GM23338 (cell line): ENCODE measurements at regions not wholly inside any gene's neighbourhood (a gene's known extent, or its start where the extent isn't known, plus 50 kb on each side); places are given as distances from the start of the nearest gene placed in this dataset.

Experiments
- ATAC-seq: fragments of 200-7000 bp; cut with Tn5 transposase; 3 replicates; pipeline ENCODE4 v1.9.1; 2020
- DNase-seq: peaks from one replicate; pipeline ENCODE4 v3.0.0-alpha.2; 2015; ENCODE audit warnings: low spot score
- H2AFZ ChIP-seq: fragments of 200-600 bp; sonication (generic); 2 replicates; pipeline ENCODE4 v1.8.0; 2016; ENCODE audit warnings: antibody characterized with exemption, mild to moderate bottlenecking, moderate library complexity
- H3F3A ChIP-seq: fragments of 200-600 bp; sonication (generic); replicated peaks from 2 replicates; pipeline ENCODE4 v1.8.0; 2017; ENCODE audit warnings: antibody characterized with exemption, mixed run types, low read depth
- H3K27ac ChIP-seq: fragments of 200-600 bp; sonication (generic); 2 replicates; pipeline ENCODE4 v1.6.1; 2016; ENCODE audit warnings: low read depth
- H3K27me3 ChIP-seq: fragments of 200-600 bp; sonication (generic); 2 replicates; pipeline ENCODE4 v1.8.0; 2016; ENCODE audit warnings: mild to moderate bottlenecking, mixed run types, moderate library complexity; ENCODE audit not compliant: insufficient read depth
- H3K36me3 ChIP-seq: fragments of 200-600 bp; sonication (generic); 2 replicates; pipeline ENCODE4 v1.8.0; 2016; ENCODE audit warnings: mild to moderate bottlenecking; ENCODE audit not compliant: insufficient read depth
- H3K4me1 ChIP-seq: fragments of 200-600 bp; sonication (generic); 2 replicates; pipeline ENCODE4 v1.8.0; 2016; ENCODE audit warnings: mild to moderate bottlenecking, moderate library complexity; ENCODE audit not compliant: insufficient read depth
- H3K4me2 ChIP-seq: fragments of 200-600 bp; sonication (generic); 2 replicates; pipeline ENCODE4 v1.7.1; 2017; ENCODE audit warnings: mixed run types
- H3K4me3 ChIP-seq: fragments of 200-600 bp; sonication (generic); 2 replicates; pipeline ENCODE4 v1.6.1; 2016; ENCODE audit warnings: mixed run types
- H3K79me2 ChIP-seq: fragments of 200-600 bp; sonication (generic); replicated peaks from 2 replicates; pipeline ENCODE4 v1.8.0; 2017; ENCODE audit warnings: mild to moderate bottlenecking; ENCODE audit not compliant: insufficient read depth
- H3K9me2 ChIP-seq: fragments of 200-600 bp; sonication (generic); 2 replicates; pipeline ENCODE4 v1.8.0; 2017; ENCODE audit not compliant: insufficient read depth
- H4K20me1 ChIP-seq: fragments of 200-600 bp; sonication (generic); replicated peaks from 2 replicates; pipeline ENCODE4 v1.8.0; 2017; ENCODE audit warnings: mild to moderate bottlenecking; ENCODE audit not compliant: insufficient read depth
- H3K27ac Mint-ChIP-seq: 2 replicates; pipeline ENCODE4 v1.8.0; 2020; ENCODE audit warnings: inconsistent platforms, mild to moderate bottlenecking, moderate library complexity, mixed read lengths
- H3K27me3 Mint-ChIP-seq: 3 replicates; pipeline ENCODE4 v1.8.0; 2022; ENCODE audit warnings: low read depth, mild to moderate bottlenecking, moderate library complexity, mixed read lengths, inconsistent platforms; ENCODE audit not compliant: insufficient read depth, poor library complexity
- H3K36me3 Mint-ChIP-seq: 3 replicates; pipeline ENCODE4 v1.8.0; 2021; ENCODE audit warnings: low read depth, mild to moderate bottlenecking, inconsistent platforms, moderate library complexity, mixed read lengths
- H3K4me1 Mint-ChIP-seq: 3 replicates; pipeline ENCODE4 v1.8.0; 2020; ENCODE audit warnings: mild to moderate bottlenecking, inconsistent platforms, mixed read lengths
- H3K4me3 Mint-ChIP-seq: 3 replicates; pipeline ENCODE4 v1.8.0; 2021; ENCODE audit warnings: moderate library complexity, mild to moderate bottlenecking, inconsistent platforms, mixed read lengths
- H3K9me3 Mint-ChIP-seq: 3 replicates; pipeline ENCODE4 v1.8.0; 2020; ENCODE audit warnings: moderate library complexity, mild to moderate bottlenecking, inconsistent platforms, mixed read lengths
- CREB1 ChIP-seq: fragments of 250-450 bp; sonication (Bioruptor Pico); IDR thresholded peaks from 2 replicates; pipeline ENCODE4 v1.5.0; 2020; ENCODE audit warnings: low read depth, mild to moderate bottlenecking, moderate library complexity
- ETS1 ChIP-seq: IDR thresholded peaks from 2 replicates; pipeline ENCODE4 v1.6.1; 2016; ENCODE audit warnings: antibody characterized with exemption
- EZH2 ChIP-seq: fragments of 200-600 bp; sonication (generic); IDR thresholded peaks from one replicate; pipeline ENCODE4 v1.8.0; 2017; ENCODE audit warnings: antibody characterized with exemption, mild to moderate bottlenecking, low read depth; ENCODE audit not compliant: unreplicated experiment
- EZH2phosphoT487 ChIP-seq: fragments of 200-600 bp; sonication (generic); IDR thresholded peaks from one replicate; pipeline ENCODE4 v1.8.1; 2018; ENCODE audit warnings: antibody characterized with exemption; ENCODE audit not compliant: unreplicated experiment
- JUNB ChIP-seq: IDR thresholded peaks from one replicate; pipeline ENCODE4 v1.6.1; 2016; ENCODE audit warnings: antibody characterized with exemption; ENCODE audit not compliant: unreplicated experiment
- ZNF331 ChIP-seq: fragments of 250-450 bp; sonication (Bioruptor Pico); IDR thresholded peaks from 2 replicates; pipeline ENCODE4 v1.5.0; 2020; ENCODE audit warnings: low read depth, mild to moderate bottlenecking, moderate library complexity
- TF ChIP-seq, protein P1 (sequence below): fragments of 250-450 bp; sonication (Bioruptor Pico); IDR thresholded peaks from 2 replicates; pipeline ENCODE4 v1.5.0; 2020; ENCODE audit warnings: mild to moderate bottlenecking, moderate library complexity

DNA sequence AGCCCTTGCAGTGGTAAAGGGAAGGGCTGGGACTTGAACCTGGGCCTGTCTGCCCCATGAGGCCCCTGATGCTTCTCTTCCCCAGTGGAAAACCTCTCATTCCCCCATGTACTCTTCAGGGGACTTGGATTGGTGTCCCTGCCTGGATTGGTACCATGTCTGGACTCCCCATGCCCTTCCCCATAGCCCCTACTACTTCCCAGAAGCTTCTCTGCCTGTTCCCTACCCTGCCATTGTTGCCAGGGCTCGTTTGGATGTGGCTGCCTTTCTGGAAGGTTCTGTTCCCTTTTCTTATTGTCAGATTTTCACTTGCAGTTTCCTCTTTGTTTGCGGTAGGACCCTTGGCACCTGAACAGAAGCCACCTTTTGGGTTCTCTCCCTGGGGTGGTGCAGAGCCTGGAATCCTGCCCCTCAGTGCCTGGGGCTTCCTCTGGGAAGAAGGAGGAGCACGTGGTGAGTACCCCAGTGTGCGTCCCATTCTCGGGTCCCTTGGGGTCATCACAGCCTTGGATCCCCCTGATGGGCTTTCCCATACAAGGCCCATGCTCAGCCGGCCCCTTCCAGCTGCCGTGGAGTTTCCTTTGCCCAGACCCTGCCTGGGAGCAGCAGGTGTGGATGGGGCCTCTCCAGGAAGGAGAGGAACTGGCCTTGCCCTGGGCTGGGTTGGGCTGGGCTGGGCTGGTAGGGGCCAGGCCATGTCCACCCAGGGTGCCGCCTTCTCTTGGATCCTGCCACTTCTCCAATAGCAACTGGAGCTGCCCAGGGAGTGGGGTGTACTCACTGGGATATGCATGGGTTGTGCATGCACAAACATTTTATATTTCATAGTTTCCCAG, 281.1 kb downstream of the PTPRU start (continued):
- TF ChIP-seq ETS1 = no peak
- TF ChIP-seq, protein P1, sequence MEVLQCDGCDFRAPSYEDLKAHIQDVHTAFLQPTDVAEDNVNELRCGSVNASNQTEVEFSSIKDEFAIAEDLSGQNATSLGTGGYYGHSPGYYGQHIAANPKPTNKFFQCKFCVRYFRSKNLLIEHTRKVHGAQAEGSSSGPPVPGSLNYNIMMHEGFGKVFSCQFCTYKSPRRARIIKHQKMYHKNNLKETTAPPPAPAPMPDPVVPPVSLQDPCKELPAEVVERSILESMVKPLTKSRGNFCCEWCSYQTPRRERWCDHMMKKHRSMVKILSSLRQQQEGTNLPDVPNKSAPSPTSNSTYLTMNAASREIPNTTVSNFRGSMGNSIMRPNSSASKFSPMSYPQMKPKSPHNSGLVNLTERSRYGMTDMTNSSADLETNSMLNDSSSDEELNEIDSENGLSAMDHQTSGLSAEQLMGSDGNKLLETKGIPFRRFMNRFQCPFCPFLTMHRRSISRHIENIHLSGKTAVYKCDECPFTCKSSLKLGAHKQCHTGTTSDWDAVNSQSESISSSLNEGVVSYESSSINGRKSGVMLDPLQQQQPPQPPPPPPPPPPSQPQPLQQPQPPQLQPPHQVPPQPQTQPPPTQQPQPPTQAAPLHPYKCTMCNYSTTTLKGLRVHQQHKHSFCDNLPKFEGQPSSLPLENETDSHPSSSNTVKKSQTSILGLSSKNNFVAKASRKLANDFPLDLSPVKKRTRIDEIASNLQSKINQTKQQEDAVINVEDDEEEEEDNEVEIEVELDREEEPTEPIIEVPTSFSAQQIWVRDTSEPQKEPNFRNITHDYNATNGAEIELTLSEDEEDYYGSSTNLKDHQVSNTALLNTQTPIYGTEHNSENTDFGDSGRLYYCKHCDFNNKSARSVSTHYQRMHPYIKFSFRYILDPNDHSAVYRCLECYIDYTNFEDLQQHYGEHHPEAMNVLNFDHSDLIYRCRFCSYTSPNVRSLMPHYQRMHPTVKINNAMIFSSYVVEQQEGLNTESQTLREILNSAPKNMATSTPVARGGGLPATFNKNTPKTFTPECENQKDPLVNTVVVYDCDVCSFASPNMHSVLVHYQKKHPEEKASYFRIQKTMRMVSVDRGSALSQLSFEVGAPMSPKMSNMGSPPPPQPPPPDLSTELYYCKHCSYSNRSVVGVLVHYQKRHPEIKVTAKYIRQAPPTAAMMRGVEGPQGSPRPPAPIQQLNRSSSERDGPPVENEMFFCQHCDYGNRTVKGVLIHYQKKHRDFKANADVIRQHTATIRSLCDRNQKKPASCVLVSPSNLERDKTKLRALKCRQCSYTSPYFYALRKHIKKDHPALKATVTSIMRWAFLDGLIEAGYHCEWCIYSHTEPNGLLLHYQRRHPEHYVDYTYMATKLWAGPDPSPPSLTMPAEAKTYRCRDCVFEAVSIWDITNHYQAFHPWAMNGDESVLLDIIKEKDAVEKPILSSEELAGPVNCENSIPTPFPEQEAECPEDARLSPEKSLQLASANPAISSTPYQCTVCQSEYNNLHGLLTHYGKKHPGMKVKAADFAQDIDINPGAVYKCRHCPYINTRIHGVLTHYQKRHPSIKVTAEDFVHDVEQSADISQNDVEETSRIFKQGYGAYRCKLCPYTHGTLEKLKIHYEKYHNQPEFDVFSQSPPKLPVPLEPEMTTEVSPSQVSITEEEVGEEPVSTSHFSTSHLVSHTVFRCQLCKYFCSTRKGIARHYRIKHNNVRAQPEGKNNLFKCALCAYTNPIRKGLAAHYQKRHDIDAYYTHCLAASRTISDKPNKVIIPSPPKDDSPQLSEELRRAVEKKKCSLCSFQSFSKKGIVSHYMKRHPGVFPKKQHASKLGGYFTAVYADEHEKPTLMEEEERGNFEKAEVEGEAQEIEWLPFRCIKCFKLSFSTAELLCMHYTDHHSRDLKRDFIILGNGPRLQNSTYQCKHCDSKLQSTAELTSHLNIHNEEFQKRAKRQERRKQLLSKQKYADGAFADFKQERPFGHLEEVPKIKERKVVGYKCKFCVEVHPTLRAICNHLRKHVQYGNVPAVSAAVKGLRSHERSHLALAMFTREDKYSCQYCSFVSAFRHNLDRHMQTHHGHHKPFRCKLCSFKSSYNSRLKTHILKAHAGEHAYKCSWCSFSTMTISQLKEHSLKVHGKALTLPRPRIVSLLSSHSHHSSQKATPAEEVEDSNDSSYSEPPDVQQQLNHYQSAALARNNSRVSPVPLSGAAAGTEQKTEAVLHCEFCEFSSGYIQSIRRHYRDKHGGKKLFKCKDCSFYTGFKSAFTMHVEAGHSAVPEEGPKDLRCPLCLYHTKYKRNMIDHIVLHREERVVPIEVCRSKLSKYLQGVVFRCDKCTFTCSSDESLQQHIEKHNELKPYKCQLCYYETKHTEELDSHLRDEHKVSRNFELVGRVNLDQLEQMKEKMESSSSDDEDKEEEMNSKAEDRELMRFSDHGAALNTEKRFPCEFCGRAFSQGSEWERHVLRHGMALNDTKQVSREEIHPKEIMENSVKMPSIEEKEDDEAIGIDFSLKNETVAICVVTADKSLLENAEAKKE (CRISPR knock-in tag) = no peak

DNA sequence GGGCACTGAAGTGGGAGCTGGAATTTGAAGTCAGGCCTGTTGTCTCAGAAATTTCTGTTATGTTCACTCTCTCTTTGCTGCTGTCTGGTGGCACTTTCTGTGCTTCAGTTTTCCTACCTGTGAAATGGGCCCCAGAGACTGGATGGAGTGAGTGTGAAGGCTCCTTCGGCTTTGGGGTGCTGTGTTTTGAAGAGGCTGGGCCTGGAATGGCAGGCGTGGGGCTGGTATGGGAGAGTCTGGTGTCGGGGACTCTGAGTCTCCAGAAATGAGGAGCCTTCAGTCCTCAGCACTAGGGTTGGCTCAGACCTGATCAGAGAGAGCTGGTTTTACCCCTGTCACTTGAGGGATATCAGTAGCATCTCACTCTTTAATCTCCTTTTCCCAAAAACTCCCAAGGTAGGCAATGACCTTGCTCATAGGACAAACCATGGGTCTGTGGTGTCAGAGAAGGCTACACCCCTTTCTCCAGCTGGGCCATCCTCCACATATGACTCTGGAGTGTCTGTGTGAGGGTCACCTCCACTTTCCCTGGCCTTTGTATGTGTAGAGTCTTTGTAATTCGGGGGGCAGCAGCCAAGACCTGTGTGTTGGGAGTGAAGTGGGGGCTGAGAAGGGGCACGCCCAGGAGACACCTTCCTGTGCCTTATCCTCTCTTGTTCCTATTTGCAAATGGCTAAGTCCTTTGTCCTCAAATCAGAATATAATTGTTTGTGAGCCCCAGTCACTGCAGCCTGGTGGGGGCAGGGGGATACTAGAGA, 279.9 kb downstream of the PTPRU start:
- Histone ChIP-seq H3K27ac (no peak overlapping the region), H3K36me3 (no peaks in the 10 kb centered on the region), H4K20me1 (no peaks in the 10 kb centered on the region), H3K9me2 (no peaks in the 10 kb centered on the region), H3K27me3 (no peaks in the 10 kb centered on the region), H3K4me1 (no peaks in the 10 kb centered on the region), H2AFZ (no peak overlapping the region), H3K4me3 (no peak overlapping the region), H3K4me2 (no peak overlapping the region), H3F3A (no peaks in the 10 kb centered on the region), H3K79me2 (no peaks in the 10 kb centered on the region)
- no peak for ATAC-seq
- DNase-seq = no peak
- H3K27ac Mint-ChIP-seq = no peak overlapping the region
- peaks cover 6% of the 10 kb centered on the region; the same call in 2 of the 3 replicates for H3K9me3 Mint-ChIP-seq
- no peaks in the 10 kb centered on the region for H3K4me1 Mint-ChIP-seq
- H3K36me3 Mint-ChIP-seq = no peaks in the 10 kb centered on the region; the same call in 2 of the 3 replicates
- no peak overlapping the region for H3K4me3 Mint-ChIP-seq
- peaks cover 2% of the 10 kb centered on the region for H3K27me3 Mint-ChIP-seq
- TF ChIP-seq ETS1 = no peak
- no peak for TF ChIP-seq EZH2phosphoT487
- no peak for TF ChIP-seq EZH2
- no peak for TF ChIP-seq ZNF331 (CRISPR knock-in tag)
- TF ChIP-seq CREB1 (CRISPR knock-in tag) = no peak
- TF ChIP-seq JUNB = no peak
